Prostate gland (tissue), 2 donors: ENCODE measurements at regions not wholly inside any gene's neighbourhood (a gene's known extent, or its start where the extent isn't known, plus 50 kb on each side); places are given as distances from the start of the nearest gene placed in this dataset.

Experiments used
- POLR2A ChIP-seq: fragments of 450-650 bp; IDR thresholded peaks from one replicate; pipeline ENCODE4 v1.6.1; 2016; ENCODE audit warnings: antibody characterized with exemption, mild to moderate bottlenecking
- POLR2AphosphoS5 ChIP-seq: sonication (generic); formaldehyde crosslinking; IDR thresholded peaks from one replicate; pipeline ENCODE4 v1.6.1; 2017; ENCODE audit warnings: antibody characterized with exemption
- TF ChIP-seq, protein P1 (sequence below), 4 experiments: fragments of 200-600 bp in 2 of 4; fragments of 450-650 bp in 2 of 4; sonication (generic) in 2 of 4; IDR thresholded peaks; 1 replicate in 3 of 4; 2 replicates in 1 of 4; pipeline ENCODE4 v1.5.1; 2016 to 2019; ENCODE audit warnings: antibody characterized with exemption in 4 of 4, mild to moderate bottlenecking in 2 of 4, moderate library complexity in 2 of 4

DNA sequence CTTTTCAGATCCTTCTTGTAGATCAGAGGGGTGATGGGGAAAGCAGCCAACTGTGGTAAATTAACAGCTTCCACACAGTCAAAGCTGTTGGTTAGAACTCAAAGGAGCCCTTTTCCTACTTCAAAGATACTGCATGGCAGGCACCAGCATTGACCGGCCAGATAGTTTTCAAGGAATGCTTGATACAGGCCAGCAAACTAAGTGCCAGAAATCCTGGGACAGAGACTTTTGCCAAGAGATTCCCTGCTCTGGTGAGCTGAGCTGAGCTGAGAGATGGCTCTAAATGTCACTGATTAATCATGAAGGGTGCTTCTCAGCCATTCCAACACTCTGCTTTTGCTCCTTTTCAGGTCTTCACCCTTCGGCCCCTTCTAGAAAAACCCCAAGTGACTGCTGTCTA, 131.6 kb upstream of the MED14 start:
- TF ChIP-seq, protein P1, sequence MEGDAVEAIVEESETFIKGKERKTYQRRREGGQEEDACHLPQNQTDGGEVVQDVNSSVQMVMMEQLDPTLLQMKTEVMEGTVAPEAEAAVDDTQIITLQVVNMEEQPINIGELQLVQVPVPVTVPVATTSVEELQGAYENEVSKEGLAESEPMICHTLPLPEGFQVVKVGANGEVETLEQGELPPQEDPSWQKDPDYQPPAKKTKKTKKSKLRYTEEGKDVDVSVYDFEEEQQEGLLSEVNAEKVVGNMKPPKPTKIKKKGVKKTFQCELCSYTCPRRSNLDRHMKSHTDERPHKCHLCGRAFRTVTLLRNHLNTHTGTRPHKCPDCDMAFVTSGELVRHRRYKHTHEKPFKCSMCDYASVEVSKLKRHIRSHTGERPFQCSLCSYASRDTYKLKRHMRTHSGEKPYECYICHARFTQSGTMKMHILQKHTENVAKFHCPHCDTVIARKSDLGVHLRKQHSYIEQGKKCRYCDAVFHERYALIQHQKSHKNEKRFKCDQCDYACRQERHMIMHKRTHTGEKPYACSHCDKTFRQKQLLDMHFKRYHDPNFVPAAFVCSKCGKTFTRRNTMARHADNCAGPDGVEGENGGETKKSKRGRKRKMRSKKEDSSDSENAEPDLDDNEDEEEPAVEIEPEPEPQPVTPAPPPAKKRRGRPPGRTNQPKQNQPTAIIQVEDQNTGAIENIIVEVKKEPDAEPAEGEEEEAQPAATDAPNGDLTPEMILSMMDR (IDR thresholded peaks at IDR 0.05): no peak
- TF ChIP-seq POLR2A (no peak), POLR2AphosphoS5 (peak; percentile 21)
